ENCODE measurements at regions not wholly inside any gene's neighbourhood (a gene's known extent, or its start where the extent isn't known, plus 50 kb on each side); places are given as distances from the start of the nearest gene placed in this dataset.

DNA sequence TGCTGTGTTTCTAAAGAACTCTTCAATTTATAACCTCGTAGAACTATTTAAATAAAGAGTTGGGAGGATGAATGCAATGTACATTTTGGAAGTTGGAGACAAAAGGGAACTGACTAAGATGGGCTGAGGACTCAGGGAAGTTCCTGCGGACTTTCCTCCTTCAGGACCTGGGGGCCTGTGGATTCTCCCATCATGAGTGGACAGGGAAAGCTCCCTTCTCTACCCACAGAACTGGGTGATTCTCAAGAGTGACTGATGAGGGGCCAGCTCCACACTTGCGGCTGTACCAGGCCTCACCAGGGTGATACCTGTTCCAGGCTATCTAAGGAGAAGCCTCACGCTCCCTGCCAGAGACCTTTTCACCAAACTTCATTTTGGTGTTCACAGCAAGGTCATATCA is 143.8 kb upstream of the APCDD1 start:
- ChIA-PET POLR2A (no interaction called here), CTCF (no interaction called here)
- H3K4me3 ChIP-seq (ENCODE audit: low read depth, low read length): no peak overlapping the region
- no peaks in the 10 kb centered on the region for H3K4me1 ChIP-seq (ENCODE audit: control insufficient read depth, insufficient read depth, low read length)
- no peaks in the 10 kb centered on the region for H3K36me3 ChIP-seq (ENCODE audit: control insufficient read depth in 2 of 2, insufficient read depth in 1 of 2, low read length in 2 of 2)
- H3K27ac ChIP-seq (ENCODE audit: extremely low read depth, low read depth, low read length): no peak overlapping the region
- no peaks in the 10 kb centered on the region for H3K9me3 ChIP-seq (ENCODE audit: control insufficient read depth, insufficient read depth, low read depth, low read length)
- TF ChIP-seq, protein P1, sequence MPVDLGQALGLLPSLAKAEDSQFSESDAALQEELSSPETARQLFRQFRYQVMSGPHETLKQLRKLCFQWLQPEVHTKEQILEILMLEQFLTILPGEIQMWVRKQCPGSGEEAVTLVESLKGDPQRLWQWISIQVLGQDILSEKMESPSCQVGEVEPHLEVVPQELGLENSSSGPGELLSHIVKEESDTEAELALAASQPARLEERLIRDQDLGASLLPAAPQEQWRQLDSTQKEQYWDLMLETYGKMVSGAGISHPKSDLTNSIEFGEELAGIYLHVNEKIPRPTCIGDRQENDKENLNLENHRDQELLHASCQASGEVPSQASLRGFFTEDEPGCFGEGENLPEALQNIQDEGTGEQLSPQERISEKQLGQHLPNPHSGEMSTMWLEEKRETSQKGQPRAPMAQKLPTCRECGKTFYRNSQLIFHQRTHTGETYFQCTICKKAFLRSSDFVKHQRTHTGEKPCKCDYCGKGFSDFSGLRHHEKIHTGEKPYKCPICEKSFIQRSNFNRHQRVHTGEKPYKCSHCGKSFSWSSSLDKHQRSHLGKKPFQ (tag by site-specific recombination; IDR thresholded peaks at IDR 0.05): no peak
- TF ChIP-seq ZNF169 (tag by site-specific recombination; IDR thresholded peaks at IDR 0.05) (no peak), ZNF132 (tag by site-specific recombination; IDR thresholded peaks at IDR 0.05; ENCODE audit: borderline replicate concordance) (no peak), TRIM28 (IDR thresholded peaks at IDR 0.05; ENCODE audit: borderline replicate concordance, low read length) (no peak), ZXDB (tag by site-specific recombination; IDR thresholded peaks at IDR 0.05) (no peak), KLF10 (tag by site-specific recombination; IDR thresholded peaks at IDR 0.05) (no peak), ZNF324 (tag by site-specific recombination; IDR thresholded peaks at IDR 0.05) (no peak)
- TF ChIP-seq, protein P2, sequence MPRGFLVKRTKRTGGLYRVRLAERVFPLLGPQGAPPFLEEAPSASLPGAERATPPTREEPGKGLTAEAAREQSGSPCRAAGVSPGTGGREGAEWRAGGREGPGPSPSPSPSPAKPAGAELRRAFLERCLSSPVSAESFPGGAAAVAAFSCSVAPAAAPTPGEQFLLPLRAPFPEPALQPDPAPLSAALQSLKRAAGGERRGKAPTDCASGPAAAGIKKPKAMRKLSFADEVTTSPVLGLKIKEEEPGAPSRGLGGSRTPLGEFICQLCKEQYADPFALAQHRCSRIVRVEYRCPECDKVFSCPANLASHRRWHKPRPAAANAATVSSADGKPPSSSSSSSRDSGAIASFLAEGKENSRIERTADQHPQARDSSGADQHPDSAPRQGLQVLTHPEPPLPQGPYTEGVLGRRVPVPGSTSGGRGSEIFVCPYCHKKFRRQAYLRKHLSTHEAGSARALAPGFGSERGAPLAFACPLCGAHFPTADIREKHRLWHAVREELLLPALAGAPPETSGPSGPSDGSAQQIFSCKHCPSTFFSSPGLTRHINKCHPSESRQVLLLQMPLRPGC (tag by site-specific recombination; IDR thresholded peaks at IDR 0.05): no peak

DNA sequence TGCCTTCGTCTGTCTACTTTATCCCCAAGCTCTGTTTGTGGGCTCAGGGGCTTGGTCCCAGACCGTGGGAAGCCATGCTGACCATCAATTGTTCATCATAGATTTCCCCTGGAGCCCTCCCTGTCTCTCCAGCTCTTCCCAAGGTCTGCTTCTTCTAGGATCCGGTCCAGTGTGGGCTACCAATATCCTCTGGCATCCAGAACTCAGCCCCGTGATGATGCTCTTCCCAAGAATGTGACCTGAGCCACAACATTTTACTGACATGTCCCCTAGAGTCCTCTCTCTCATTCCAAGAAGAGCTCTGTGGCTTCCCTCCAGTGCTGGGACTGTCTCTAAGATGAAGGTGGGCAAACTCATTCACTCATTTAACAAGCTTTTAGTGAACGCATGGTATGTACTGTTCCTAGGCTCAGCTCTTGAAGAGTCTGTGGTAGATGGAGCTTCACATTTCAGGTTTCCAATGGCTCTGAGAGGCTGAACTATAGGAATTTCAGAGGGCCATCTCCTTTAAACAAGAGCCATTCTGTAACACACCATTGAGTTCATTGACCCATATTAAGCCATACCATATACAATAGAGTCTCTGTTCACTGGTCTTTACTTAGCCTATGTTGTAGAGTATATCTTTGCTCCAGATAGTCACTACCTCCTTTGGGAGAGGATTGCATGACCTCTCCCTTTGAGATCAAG is 142.0 kb upstream of the APCDD1 start:
- Histone ChIP-seq H3K36me3 (ENCODE audit: control insufficient read depth in 2 of 2, insufficient read depth in 1 of 2, low read length in 2 of 2) (no peaks in the 10 kb centered on the region), H3K9me3 (ENCODE audit: control insufficient read depth, insufficient read depth, low read depth, low read length) (no peaks in the 10 kb centered on the region), H3K4me1 (ENCODE audit: control insufficient read depth, insufficient read depth, low read length) (no peaks in the 10 kb centered on the region), H3K27ac (ENCODE audit: extremely low read depth, low read depth, low read length) (no peak overlapping the region), H3K4me3 (ENCODE audit: low read depth, low read length) (no peak overlapping the region)
- ChIA-PET POLR2A (no interaction called here), CTCF (interaction anchor here (0.5 kb wide), 1 partner anchor 1225 kb away, joined by 3 read pairs; no protein-coding TSS in a partner anchor)
- TF ChIP-seq, protein P3, sequence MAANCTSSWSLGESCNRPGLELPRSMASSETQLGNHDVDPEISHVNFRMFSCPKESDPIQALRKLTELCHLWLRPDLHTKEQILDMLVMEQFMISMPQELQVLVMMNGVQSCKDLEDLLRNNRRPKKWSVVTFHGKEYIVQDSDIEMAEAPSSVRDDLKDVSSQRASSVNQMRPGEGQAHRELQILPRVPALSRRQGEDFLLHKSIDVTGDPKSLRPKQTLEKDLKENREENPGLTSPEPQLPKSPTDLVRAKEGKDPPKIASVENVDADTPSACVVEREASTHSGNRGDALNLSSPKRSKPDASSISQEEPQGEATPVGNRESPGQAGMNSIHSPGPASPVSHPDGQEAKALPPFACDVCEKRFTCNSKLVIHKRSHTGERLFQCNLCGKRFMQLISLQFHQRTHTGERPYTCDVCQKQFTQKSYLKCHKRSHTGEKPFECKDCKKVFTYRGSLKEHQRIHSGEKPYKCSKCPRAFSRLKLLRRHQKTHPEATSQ (tag by site-specific recombination; IDR thresholded peaks at IDR 0.05): no peak
- TF ChIP-seq ZNF558 (tag by site-specific recombination; IDR thresholded peaks at IDR 0.05) (no peak), ZNF112 (tag by site-specific recombination; IDR thresholded peaks at IDR 0.05) (no peak)

DNA sequence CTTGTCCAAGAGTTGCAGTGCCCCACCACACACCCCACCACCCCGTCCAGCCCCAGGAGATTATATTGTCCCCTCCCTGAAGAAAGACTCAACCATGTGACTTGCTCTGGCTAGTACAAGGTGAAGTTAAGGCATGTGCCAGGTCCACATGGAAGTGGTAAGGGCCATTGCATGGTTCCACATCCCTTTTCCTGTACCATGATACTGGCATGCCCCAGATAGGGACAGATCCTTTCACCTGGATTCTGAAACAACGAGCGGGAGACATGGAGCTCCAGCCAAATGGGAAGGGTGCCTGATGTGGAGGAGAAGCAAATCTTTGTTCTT is 141.5 kb upstream of the APCDD1 start:
- Histone ChIP-seq H3K4me3 (ENCODE audit: low read depth, low read length) (no peak overlapping the region), H3K36me3 (ENCODE audit: control insufficient read depth in 2 of 2, insufficient read depth in 1 of 2, low read length in 2 of 2) (no peaks in the 10 kb centered on the region), H3K9me3 (ENCODE audit: control insufficient read depth, insufficient read depth, low read depth, low read length) (no peaks in the 10 kb centered on the region), H3K27ac (ENCODE audit: extremely low read depth, low read depth, low read length) (no peak overlapping the region), H3K4me1 (ENCODE audit: control insufficient read depth, insufficient read depth, low read length) (no peaks in the 10 kb centered on the region)
- CTCF ChIA-PET: no interaction called here
- POLR2A ChIA-PET: no interaction called here
- TF ChIP-seq ZNF610 (tag by site-specific recombination; IDR thresholded peaks at IDR 0.05; ENCODE audit: borderline replicate concordance) (no peak), ZNF354C (tag by site-specific recombination; IDR thresholded peaks at IDR 0.05; ENCODE audit: borderline replicate concordance, low read depth) (no peak), SCRT2 (tag by site-specific recombination; IDR thresholded peaks at IDR 0.05) (no peak)
- TF ChIP-seq, protein P4, sequence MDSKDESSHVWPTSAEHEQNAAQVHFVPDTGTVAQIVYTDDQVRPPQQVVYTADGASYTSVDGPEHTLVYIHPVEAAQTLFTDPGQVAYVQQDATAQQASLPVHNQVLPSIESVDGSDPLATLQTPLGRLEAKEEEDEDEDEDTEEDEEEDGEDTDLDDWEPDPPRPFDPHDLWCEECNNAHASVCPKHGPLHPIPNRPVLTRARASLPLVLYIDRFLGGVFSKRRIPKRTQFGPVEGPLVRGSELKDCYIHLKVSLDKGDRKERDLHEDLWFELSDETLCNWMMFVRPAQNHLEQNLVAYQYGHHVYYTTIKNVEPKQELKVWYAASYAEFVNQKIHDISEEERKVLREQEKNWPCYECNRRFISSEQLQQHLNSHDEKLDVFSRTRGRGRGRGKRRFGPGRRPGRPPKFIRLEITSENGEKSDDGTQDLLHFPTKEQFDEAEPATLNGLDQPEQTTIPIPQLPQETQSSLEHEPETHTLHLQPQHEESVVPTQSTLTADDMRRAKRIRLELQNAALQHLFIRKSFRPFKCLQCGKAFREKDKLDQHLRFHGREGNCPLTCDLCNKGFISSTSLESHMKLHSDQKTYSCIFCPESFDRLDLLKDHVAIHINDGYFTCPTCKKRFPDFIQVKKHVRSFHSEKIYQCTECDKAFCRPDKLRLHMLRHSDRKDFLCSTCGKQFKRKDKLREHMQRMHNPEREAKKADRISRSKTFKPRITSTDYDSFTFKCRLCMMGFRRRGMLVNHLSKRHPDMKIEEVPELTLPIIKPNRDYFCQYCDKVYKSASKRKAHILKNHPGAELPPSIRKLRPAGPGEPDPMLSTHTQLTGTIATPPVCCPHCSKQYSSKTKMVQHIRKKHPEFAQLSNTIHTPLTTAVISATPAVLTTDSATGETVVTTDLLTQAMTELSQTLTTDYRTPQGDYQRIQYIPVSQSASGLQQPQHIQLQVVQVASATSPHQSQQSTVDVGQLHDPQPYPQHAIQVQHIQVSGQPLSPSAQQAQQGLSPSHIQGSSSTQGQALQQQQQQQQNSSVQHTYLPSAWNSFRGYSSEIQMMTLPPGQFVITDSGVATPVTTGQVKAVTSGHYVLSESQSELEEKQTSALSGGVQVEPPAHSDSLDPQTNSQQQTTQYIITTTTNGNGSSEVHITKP (tag by site-specific recombination; IDR thresholded peaks at IDR 0.05): no peak
